ENCODE measurements at regions not wholly inside any gene's neighbourhood (a gene's known extent, or its start where the extent isn't known, plus 50 kb on each side); places are given as distances from the start of the nearest gene placed in this dataset.
"Not testable (repeated sequence)": the region's sequence is repeated elsewhere in the genome, so short reads cannot be mapped to it uniquely, and the experiment has no call there.

DNA sequence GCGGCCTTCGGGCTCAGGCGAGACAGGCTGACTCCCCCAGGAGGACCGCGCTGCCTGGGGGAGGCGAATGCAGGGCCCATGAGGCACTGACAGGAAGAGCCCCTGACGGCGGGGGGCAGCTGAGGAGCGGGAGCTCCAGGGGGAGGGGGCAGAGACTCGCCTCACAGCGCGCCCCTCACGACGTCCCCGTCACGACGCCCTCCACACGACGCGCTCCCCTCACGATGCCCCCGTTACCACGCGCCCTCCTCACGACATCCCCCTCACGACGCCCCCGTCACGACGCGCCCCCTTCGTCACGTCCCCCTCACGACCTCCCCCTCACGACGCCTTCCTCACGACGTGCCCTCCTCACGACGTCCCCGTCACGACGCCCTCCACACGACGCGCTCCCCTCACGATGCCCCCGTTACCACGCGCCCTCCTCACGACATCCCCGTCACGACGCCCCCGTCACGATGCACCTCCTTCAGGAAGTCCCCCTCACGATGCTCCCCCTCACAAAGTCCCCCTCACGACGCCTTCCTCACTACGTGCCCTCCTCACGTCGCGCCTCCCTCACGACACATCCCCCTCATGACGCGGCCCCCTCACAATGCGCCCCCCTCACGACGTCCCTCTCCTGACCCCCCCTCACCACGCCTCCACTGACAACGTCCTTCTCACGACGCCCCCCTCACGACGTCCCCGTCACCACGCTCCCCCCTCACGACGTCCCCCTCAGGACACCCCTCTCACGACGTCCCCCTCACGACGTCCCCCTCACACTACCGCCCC lies 99.6 kb downstream of the ING1 start:
- in situ Hi-C loops (cut with MboI; ENCODE audit: low sequenced_read_pairs) = loop anchor here (25.0 kb wide), 1 partner anchor 201 kb away; the partner anchor contains the start of gene NAXD
- DNase-seq (ENCODE audit: low spot score in 2 of 2) = no peak
- Histone ChIP-seq H3K9me3 (no peaks in the 10 kb centered on the region), H3K36me3 (replicated peaks) (no peaks in the 10 kb centered on the region), H3K4me3 (no peak overlapping the region), H3K27me3 (ENCODE audit: low read depth) (no peaks in the 10 kb centered on the region), H3K4me1 (peaks cover 6% of the 10 kb centered on the region)

DNA sequence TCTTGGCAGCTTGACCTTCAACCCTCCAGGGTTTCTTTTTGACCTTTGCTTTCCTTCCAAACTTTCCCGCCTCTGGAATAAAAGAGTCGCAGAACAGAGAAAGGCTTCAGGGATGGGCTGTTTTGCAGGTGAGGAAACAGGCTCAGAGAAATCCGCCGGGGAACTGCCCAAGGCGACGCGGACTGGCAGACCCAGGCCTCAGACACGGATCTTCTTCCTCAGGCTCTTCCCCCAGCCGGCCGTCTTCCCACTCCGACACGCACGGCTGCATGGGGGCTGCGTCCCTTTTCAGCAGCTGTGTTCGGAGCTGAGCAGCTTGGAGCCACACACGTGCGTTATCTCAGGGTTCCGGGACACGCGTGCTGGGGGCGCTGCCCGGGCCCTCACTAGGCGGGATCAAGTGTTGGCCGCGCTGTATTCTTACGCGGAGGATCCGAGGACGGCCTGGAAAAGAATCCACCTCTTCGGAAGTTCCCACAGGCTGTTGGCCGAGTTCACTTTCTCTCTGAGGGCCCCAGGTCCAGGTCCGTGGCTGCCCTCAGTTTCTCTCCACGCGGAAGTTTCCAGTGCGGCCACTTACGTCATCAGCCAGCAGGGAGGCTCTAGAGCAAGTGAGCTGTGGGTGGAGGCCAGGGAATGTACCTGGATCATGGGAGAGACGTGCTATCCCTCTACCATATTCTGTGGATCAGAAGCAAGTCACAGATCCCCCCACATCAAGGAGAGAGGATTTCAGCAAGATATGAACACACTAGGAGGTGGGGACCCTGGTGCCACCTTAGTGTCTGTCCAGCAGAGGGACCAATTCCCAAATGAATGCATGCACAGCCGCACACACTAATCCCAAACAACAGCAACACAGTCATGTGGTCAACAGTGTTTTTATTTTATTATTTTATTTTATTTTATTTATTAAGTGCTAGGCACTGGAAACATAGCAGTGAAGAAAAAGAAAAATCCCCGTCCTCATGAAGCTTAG lies 100.4 kb downstream of the ING1 start:
- H3K9me3 ChIP-seq = no peaks in the 10 kb centered on the region

DNA sequence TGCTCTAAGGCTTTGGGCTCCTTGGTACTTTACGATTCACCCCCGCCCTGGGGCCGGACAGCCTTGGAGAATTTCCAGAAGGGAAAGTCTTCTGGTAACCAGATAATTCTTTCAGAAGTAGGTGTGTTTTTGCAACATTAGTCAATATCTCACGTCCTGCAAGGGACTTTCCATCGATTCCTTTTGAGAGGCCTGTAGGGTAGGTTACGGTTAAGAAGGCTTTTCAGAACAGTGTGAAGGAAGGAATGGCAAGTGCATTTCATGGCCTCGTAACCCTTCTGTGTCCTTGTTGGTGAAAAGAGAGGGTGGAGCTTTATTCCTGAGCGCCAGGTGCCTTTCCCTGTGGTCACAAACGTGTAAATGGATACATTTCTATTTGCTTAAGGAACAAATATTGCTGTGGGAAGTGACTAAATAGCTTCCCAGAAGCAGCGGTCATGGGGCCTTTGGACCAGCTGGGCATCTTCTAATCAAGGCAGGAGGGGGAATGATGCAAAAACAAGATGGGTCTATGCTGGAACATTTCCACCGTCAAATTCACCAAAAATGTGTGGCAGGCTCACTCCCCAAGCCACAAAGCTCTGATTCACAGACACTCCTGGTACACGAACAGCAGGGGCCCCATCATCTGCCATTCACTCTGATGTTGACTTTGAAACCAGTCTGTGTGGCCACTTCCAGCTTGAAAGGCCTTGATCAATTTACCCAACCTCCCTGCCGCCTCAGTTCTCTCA lies 99.2 kb downstream of the ANKRD10 start:
- Histone ChIP-seq H3K9me3 (no peaks in the 10 kb centered on the region), H3K4me1 (peaks cover 2% of the 10 kb centered on the region; the same call in 1 of the 2 replicates), H3K27me3 (ENCODE audit: low read depth) (no peaks in the 10 kb centered on the region), H3K36me3 (replicated peaks) (no peaks in the 10 kb centered on the region), H3K4me3 (no peak overlapping the region)
- DNase-seq (ENCODE audit: low spot score in 2 of 2) = no peak
- in situ Hi-C loops (cut with MboI; ENCODE audit: low sequenced_read_pairs) = loop anchor here (25.0 kb wide), 1 partner anchor 203 kb away; the partner anchor contains the start of gene NAXD

More for the DNA sequence above, 100.4 kb downstream of the ING1 start:
- Histone ChIP-seq H3K4me1 (peaks cover 6% of the 10 kb centered on the region), H3K36me3 (replicated peaks) (no peaks in the 10 kb centered on the region), H3K4me3 (no peak overlapping the region), H3K27me3 (ENCODE audit: low read depth) (no peaks in the 10 kb centered on the region)
- in situ Hi-C loops (cut with MboI; ENCODE audit: low sequenced_read_pairs) = loop anchor here (25.0 kb wide), 1 partner anchor 202 kb away; the partner anchor contains the start of gene NAXD
- no peak for DNase-seq (ENCODE audit: low spot score in 2 of 2)

DNA sequence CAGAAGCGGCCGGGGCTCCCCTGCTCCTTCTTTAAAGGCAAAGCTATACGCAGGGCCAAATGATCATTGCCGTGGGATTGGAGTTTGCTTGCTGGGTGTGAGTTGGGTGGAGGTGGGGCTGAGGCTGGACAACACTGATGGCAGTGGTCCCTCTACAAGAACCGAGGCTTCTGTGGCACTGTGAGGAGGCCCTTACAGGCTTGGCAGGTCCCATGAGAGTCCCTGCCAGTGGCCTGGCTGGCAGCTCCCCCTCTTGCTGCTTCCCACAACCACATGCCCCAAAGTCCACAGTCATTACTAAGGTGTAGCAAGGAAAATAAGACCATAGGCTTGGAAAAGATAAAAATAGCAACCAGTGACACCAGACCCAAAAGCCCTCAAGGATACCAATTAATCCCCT lies 98.4 kb downstream of the ANKRD10 start:
- no peak for DNase-seq (ENCODE audit: low spot score in 2 of 2)
- Histone ChIP-seq H3K4me1 (peaks cover 2% of the 10 kb centered on the region; the same call in 1 of the 2 replicates), H3K27me3 (ENCODE audit: low read depth) (no peaks in the 10 kb centered on the region), H3K4me3 (no peak overlapping the region), H3K36me3 (replicated peaks) (no peaks in the 10 kb centered on the region), H3K9me3 (no peaks in the 10 kb centered on the region)
- in situ Hi-C loops (cut with MboI; ENCODE audit: low sequenced_read_pairs) = loop anchor here (25.0 kb wide), 1 partner anchor 204 kb away; the partner anchor contains the start of gene NAXD

DNA sequence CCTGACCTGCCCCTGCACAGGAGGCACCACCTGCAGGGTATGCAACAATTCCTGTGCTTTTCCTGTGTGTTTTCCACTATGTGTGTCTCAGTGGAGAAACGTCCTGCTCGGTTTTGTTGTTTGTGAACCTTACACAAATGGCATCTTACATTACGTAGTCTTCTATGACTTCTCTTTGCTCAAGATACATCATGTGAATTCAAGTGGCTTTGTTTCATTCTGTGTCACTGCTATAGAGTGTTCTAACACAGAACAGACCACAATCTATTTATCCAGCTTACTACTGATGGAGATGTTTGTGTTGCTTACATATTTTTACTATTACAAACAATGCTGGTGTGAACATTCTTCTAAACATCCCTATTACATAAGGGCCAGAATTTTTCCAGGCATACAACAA lies 97.7 kb downstream of the ANKRD10 start:
- no peaks in the 10 kb centered on the region for H3K27me3 ChIP-seq (ENCODE audit: low read depth)
- no peaks in the 10 kb centered on the region for H3K9me3 ChIP-seq
- in situ Hi-C loops (cut with MboI; ENCODE audit: low sequenced_read_pairs) = loop anchor here (25.0 kb wide), 1 partner anchor 205 kb away; the partner anchor contains the start of gene NAXD
- no peak for DNase-seq (ENCODE audit: low spot score in 2 of 2)
- H3K4me1 ChIP-seq = peaks cover 2% of the 10 kb centered on the region; the same call in 1 of the 2 replicates
- no peak overlapping the region for H3K4me3 ChIP-seq
- no peaks in the 10 kb centered on the region for H3K36me3 ChIP-seq (replicated peaks)

DNA sequence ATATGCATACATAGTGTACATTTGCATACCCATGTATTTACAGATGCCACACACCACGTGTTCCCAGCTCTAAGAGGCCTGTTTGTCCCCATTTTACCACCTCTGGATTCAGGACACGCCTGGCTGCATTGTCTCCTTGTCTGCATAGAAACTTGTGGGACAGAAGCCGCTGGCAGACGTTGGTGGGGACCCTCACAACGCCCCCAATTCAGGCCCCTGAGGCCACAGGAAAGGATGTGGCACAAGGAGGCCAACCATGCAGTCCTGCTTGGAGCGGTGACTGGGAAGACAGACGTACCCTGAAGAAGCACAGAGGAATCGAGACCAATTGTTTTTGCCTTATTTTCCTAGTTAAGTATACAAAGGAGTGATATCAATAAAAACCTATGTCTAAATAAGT lies 96.1 kb downstream of the ANKRD10 start:
- Histone ChIP-seq H3K4me3 (no peak overlapping the region), H3K27me3 (ENCODE audit: low read depth) (no peaks in the 10 kb centered on the region), H3K9me3 (no peaks in the 10 kb centered on the region), H3K36me3 (replicated peaks) (no peaks in the 10 kb centered on the region), H3K4me1 (peaks cover 2% of the 10 kb centered on the region; the same call in 1 of the 2 replicates)
- DNase-seq (ENCODE audit: low spot score in 2 of 2) = no peak
- in situ Hi-C loops (cut with MboI; ENCODE audit: low sequenced_read_pairs) = loop anchor here (25.0 kb wide), 1 partner anchor 206 kb away; the partner anchor contains the start of gene NAXD

DNA sequence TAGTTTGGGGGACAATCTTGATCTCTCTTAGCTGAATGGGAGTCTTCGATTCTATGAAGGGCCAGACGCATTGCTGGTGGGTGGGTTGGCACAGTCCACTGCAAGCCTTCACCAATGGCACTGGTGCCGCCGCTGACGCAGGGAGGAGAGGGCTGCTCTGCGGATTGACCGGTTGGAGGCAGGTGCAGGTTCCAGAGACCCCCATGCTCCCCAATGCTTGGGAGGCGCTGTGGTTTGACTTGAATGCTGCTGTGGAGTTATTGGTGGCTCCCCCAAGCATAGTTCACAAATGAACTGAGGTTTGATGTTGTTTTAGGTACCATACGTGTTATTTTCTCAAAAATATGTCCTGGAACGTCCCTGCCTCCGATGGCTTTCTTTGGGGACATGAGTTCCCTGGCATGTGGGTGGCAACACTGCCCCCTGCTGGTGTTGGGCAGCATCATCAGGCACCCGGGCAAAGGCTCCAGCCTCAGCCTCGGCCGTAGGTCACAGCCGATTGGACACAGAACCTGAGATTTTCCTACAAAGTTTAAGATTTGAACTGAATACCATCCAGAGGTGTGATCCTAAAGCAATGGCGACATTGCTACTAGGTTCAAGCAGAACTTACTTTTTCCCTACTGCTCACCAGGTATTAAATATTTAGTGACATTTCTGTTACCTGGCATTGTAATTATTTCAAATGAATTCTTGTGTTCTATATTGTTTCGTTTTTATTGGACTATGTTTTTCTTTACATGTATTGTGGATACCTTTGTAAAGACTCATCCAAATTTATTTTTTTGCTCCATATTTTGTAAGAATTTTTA lies 95.5 kb downstream of the ANKRD10 start:
- H3K4me3 ChIP-seq = no peak overlapping the region
- in situ Hi-C loops (cut with MboI; ENCODE audit: low sequenced_read_pairs) = loop anchor here (25.0 kb wide), 1 partner anchor 207 kb away; the partner anchor contains the start of gene NAXD
- H3K36me3 ChIP-seq (replicated peaks) = no peaks in the 10 kb centered on the region
- DNase-seq (ENCODE audit: low spot score in 2 of 2) = peak; percentile 69 to 85
- H3K27me3 ChIP-seq (ENCODE audit: low read depth) = no peaks in the 10 kb centered on the region
- peaks cover 2% of the 10 kb centered on the region; the same call in 1 of the 2 replicates for H3K4me1 ChIP-seq
- no peaks in the 10 kb centered on the region for H3K9me3 ChIP-seq

DNA sequence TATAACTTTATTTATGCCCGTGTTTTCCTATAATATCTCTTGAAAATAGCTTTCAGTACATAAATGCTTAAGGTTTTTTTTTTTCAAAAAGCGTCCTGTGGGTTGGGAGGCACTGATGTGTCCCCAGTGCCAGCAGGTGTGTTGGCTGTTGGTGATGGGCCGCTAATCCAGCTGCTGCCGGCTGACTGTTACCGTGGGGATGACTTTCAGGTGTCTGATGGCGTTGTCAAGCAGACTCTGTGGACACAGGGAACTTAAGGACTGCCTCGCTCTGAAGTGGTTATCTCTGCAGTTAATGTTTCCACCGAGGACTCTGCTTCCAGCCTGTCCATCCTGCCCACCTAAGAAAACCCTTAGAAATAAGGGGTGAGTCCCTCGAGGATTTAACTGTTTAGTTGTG lies 94.5 kb downstream of the ANKRD10 start:
- no peak for DNase-seq (ENCODE audit: low spot score in 2 of 2)
- in situ Hi-C loops (cut with MboI; ENCODE audit: low sequenced_read_pairs) = loop anchor here (25.0 kb wide), 1 partner anchor 208 kb away; the partner anchor contains the start of gene NAXD
- peaks cover 2% of the 10 kb centered on the region; the same call in 1 of the 2 replicates for H3K4me1 ChIP-seq
- H3K9me3 ChIP-seq = no peaks in the 10 kb centered on the region
- H3K4me3 ChIP-seq = no peak overlapping the region
- no peaks in the 10 kb centered on the region for H3K36me3 ChIP-seq (replicated peaks)
- H3K27me3 ChIP-seq (ENCODE audit: low read depth) = no peaks in the 10 kb centered on the region

DNA sequence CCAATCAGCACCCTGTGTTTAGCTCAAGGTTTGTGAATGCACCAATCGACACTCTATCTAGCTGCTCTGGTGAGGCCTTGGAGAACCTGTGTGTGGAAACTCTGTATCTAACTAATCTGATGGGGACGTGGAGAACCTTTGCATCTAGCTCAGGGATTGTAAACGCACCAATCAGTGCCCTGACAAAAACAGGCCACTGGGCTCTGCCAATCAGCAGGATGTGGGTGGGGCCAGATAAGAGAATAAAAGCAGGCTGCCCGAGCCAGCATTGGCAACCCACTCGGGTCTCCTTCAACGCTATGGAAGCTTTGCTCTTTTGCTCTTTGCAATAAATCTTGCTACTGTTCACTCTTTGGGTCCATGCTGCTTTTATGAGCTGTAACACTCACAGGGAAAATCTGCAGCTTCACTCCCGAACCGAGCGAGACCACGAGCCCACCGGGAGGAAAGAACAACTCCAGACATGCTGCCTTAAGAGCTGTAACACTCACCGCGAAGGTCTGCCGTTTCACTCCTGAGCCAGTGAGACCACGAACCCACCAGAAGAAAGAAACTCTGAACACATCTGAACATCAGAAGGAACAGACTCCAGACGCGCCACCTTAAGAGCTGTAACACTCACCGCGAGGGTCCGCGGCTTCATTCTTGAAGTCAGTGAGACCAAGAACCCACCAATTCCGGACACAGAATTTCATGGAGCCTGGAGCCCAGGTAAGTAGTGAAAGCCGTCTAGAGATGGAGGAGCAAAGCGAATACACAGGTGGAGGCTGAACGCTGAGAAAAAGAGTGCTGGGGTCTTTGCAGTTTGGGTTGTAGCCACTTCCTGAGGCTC lies 92.8 kb downstream of the ANKRD10 start:
- not testable (repeated sequence) for DNase-seq (ENCODE audit: low spot score in 2 of 2); H3K27me3 ChIP-seq (ENCODE audit: low read depth); H3K9me3 ChIP-seq; H3K36me3 ChIP-seq (replicated peaks); H3K4me1 ChIP-seq; H3K4me3 ChIP-seq
- in situ Hi-C loops (cut with MboI; ENCODE audit: low sequenced_read_pairs) = loop anchor here (25.0 kb wide), 1 partner anchor 210 kb away; the partner anchor contains the start of gene NAXD

DNA sequence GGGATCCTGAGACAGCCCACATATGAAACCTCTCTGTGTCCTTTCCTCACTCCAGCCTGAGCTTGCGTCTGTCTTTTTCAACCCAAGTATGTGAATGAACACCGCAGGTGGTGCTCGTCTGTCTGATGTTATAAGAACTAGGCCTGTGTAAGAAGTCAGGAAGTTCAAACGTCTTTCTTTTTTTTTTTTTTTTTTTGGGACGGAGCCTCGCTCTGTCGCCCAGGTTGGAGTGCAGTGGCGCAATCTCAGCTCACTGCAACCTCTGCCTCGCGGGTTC lies 92.3 kb downstream of the ANKRD10 start:
- no peaks in the 10 kb centered on the region for H3K27me3 ChIP-seq (ENCODE audit: low read depth)
- H3K4me3 ChIP-seq = no peak overlapping the region
- H3K9me3 ChIP-seq = no peaks in the 10 kb centered on the region
- peaks cover 2% of the 10 kb centered on the region; the same call in 1 of the 2 replicates for H3K4me1 ChIP-seq
- DNase-seq (ENCODE audit: low spot score in 2 of 2) = no peak
- in situ Hi-C loops (cut with MboI; ENCODE audit: low sequenced_read_pairs) = loop anchor here (25.0 kb wide), 1 partner anchor 210 kb away; the partner anchor contains the start of gene NAXD
- no peaks in the 10 kb centered on the region for H3K36me3 ChIP-seq (replicated peaks)

DNA sequence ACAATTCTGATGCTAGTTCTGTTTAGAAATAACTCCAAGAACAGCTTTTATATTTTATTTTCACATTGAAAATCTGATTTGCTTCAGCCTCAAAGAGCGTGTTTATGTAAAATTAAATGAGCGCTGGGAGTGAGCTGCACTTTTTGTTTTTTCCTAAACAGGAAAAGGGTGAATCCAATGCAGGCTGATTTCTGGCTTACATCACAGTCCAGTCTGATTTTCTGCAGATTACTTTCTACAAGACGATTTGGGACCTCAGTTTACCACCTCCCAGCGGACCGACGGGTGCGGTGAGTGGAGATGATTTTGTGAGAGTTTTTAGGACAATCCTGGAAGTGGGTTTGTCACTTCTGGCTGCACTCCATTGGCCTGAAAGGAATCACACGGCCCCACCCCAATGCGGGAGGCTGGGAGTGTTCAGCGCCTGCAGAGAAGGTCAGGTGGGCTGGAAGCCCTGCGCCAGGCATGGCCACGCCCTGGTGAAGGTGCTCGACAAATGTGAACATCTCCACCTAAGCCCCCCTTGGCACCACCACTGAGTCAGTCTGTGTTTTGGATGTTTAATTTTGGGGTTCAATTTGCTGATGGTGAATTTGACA lies 90.1 kb downstream of the ANKRD10 start:
- Histone ChIP-seq H3K36me3 (replicated peaks) (no peaks in the 10 kb centered on the region), H3K9me3 (no peaks in the 10 kb centered on the region), H3K27me3 (ENCODE audit: low read depth) (no peaks in the 10 kb centered on the region), H3K4me3 (no peak overlapping the region), H3K4me1 (no peaks in the 10 kb centered on the region)
- DNase-seq (ENCODE audit: low spot score in 2 of 2) = no peak
- in situ Hi-C loops (cut with MboI; ENCODE audit: low sequenced_read_pairs) = loop anchor here (25.0 kb wide), 1 partner anchor 212 kb away; the partner anchor contains the start of gene NAXD

All from HAP-1 (cell line).